GM12865 (cell line): ENCODE measurements at regions not wholly inside any gene's neighbourhood (a gene's known extent, or its start where the extent isn't known, plus 50 kb on each side); places are given as distances from the start of the nearest gene placed in this dataset.
A peak's percentile ranks its signal among the peaks of the same experiment; 100 is the strongest.

Experiments
- DNase-seq: peaks from one replicate; pipeline ENCODE4 v3.0.0; 2010; ENCODE audit warnings: low read depth
- H3K4me3 ChIP-seq: 2 replicates; pipeline ENCODE4 v1.5.1; 2011; ENCODE audit warnings: mild to moderate bottlenecking, low read depth, low read length, control low read depth
- CTCF ChIP-seq: IDR thresholded peaks from 2 replicates; pipeline ENCODE4 v1.5.1; 2011; ENCODE audit warnings: low read length, control low read depth, low read depth, inconsistent platforms; ENCODE audit not compliant: insufficient read depth; ENCODE audit errors: missing control alignments

- DNase-seq = no peak
- TF ChIP-seq CTCF = no peak
- no peak overlapping the region for H3K4me3 ChIP-seq
These were observed 78.4 kb downstream of the KCTD15 start for GRCh38 chr19:33875071-33875470.

GRCh38 chr19:33876192-33876591 lies 79.5 kb downstream of the KCTD15 start:
- no peak for DNase-seq
- no peak overlapping the region for H3K4me3 ChIP-seq
- TF ChIP-seq CTCF = no peak

- TF ChIP-seq CTCF = no peak
- DNase-seq = no peak
- H3K4me3 ChIP-seq = no peak overlapping the region
These were observed 81.4 kb downstream of the KCTD15 start for GRCh38 chr19:33878030-33878544.

GRCh38 chr19:33878910-33879810 lies 82.5 kb downstream of the KCTD15 start:
- DNase-seq = peak; percentile 57
- H3K4me3 ChIP-seq = peak overlapping the region; percentile 28

DNA sequence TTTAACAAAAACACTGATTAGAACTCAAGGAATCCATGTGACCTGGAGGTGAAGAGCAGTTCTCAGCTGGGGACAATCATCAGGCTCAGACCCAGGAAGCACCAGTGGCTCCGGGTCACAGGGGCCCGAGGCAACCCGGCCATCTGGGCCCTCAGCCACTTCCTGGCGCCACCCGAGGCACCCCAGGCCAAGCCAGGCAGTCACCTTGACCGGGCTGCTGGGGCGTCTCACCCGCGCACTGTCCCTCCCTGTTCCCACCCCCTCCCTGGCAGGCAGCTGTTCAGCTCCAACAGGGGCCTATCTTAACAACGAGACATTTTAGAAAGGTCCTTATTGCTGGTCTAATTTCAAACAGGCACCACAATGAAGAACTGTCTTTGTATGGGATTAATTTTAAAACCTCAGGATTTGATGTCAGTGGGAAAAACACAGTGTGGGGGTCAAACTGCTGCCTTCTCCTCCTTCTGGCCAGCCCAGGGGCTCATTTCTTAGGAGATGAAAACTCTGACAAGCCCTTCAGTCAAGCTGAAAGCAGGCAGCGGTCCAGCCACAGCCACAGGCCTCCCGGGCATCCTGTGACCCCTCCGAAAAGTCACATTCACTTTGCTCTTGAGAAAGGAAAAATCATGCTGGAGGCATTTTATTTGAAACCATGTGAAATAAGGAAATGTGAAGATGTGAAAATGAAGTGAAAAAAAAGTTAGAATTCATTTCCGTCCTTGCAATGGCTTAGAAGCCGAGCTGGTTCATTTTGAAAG lies 83.3 kb downstream of the KCTD15 start:
- TF ChIP-seq CTCF = no peak
- DNase-seq = peak; percentile 84
- H3K4me3 ChIP-seq = peak overlapping the region; percentile 28

More at GRCh38 chr19:33878910-33879810, 82.5 kb downstream of the KCTD15 start:
- TF ChIP-seq CTCF = no peak

DNA sequence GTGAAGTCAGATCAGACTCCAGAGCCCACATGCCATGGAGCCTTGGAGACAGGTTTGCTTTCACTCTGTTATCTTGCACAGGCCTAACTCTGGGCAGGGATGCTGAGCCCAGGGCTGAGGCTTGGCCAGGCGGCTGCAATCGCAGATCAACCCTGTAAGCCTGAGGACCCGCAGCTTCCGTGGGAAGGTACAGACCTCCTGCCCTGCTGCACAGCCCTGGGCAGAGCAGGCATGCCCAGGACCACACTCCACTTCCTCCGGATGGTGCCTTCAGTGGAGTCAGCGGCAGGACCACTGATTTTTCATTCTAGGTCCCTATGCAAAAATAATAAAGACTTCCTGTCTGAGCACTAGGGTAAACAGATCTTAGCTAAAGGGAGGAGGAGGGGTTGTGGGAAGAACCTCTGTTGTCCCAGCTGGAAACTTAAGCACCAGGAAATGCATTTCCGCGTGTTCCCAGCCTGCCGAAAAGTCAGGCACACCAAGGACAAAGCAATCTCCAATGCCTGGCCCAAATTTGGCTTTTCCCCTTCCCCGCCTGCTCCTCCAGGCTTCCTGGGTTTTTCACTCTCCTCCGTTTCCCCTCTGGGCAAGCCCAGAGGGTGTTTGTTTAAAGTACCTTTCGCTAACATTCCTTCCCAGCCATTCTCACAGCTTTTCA lies 87.3 kb downstream of the KCTD15 start:
- no peak overlapping the region for H3K4me3 ChIP-seq
- no peak for TF ChIP-seq CTCF
- peak; percentile 62 for DNase-seq
